ENCODE measurements at regions not wholly inside any gene's neighbourhood (a gene's known extent, or its start where the extent isn't known, plus 50 kb on each side); places are given as distances from the start of the nearest gene placed in this dataset.

GRCh38 chr1:57500136-57500830, 76.4 kb upstream of the DAB1 start:
- DNase-seq: no peak

- DNase-seq: no peak
These were observed 70.7 kb upstream of the DAB1 start for GRCh38 chr1:57494530-57495079.

GRCh38 chr1:57492586-57493226, 68.8 kb upstream of the DAB1 start:
- no peak for DNase-seq

GRCh38 chr1:57489358-57490036, 65.6 kb upstream of the DAB1 start:
- no peak for DNase-seq

- no peak for DNase-seq
These were observed 61.8 kb upstream of the DAB1 start for GRCh38 chr1:57485643-57486042.

- no peak for DNase-seq
These were observed 60.1 kb upstream of the DAB1 start for GRCh38 chr1:57483954-57484353.

GRCh38 chr1:57479471-57479870, 55.6 kb upstream of the DAB1 start:
- no peak for DNase-seq

- no peak for DNase-seq
These were observed 51.5 kb upstream of the DAB1 start for GRCh38 chr1:57475366-57475765.

- DNase-seq: no peak
These were observed 50.4 kb upstream of the DAB1 start for GRCh38 chr1:57474137-57474750.
